ENCODE measurements at regions not wholly inside any gene's neighbourhood (a gene's known extent, or its start where the extent isn't known, plus 50 kb on each side); places are given as distances from the start of the nearest gene placed in this dataset.
"Not testable (repeated sequence)": the region's sequence is repeated elsewhere in the genome, so short reads cannot be mapped to it uniquely, and the experiment has no call there.

- intact Hi-C loops (cut with micrococcal nuclease): no loop called here
Observed at GRCh38 chr2:4908461-4908860, 783.7 kb upstream of the SOX11 start.

DNA sequence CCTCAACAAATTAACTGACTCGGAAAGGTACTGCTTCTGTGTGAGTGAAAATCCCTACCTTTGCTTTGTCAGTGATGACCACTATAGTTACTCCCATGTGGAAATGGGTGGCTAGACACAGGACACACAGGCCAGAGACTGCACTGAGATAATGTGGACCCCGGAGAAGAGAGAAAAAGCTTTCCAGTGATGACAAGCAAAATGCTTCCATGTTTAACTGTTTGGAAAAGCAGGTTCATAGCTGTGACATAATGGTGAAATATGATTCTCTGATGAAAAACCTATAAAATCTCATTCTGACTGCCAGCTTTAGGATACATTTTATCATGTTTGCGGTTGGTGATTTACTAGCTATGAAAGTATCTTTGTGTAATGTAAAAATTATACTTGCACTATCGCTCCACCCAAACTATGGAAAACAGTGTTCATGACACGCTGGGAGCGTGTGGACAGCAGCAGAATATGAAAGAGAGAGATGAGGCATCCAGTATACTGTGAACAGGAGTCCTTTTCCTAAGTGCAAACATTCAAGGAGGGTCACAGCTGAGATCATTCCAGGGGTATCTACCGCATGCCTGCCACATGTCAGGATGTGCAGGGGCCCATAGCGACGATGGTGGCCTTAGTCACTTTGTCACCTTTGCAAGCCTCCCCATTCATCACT is 782.7 kb upstream of the SOX11 start:
- intact Hi-C loops (cut with micrococcal nuclease): no loop called here

DNA sequence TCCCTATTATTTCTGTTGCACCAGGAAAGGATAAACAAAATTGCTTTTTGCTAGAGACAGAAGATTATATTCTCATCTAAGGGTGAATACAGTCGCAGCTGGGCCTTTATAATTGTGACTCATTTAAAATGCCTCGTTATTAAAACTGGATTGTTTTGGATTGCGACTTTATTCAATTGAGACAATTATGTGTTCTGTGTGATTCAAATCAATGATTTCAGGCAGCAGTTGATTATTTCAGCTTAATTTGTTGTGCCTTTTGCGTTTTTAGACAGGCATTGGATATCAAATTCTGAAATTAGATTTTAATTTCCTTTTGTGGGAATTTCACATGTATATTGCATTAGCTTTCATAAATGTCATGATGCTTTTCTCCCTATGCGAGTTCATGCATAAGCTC is 778.1 kb upstream of the SOX11 start:
- intact Hi-C loops (cut with micrococcal nuclease): no loop called here

- intact Hi-C loops (cut with micrococcal nuclease): no loop called here
Observed at GRCh38 chr2:4914551-4914950, 777.6 kb upstream of the SOX11 start.

GRCh38 chr2:4915357-4915756 is 776.8 kb upstream of the SOX11 start:
- intact Hi-C loops (cut with micrococcal nuclease): no loop called here

- intact Hi-C loops (cut with micrococcal nuclease): no loop called here
Observed at GRCh38 chr2:4916094-4916493, 776.1 kb upstream of the SOX11 start.

DNA sequence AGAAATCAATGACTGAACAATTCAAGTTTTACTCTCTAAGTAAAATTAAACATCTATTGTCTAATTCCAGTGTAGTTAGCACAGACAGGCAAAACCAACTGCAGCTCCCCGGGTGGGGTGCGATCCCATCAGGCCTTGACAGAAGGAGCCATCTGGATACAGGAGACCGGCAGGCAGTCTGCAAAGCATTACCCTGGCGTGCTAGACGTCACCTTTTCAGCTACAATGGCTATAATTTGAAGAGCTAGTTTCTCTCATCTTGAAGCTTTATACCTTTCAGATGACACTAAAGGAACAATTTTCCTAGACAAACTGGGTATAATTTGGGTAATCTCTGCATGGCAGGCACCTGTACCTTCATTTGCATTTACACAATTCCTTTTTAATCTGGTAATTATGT is 761.5 kb upstream of the SOX11 start:
- intact Hi-C loops (cut with micrococcal nuclease): no loop called here

DNA sequence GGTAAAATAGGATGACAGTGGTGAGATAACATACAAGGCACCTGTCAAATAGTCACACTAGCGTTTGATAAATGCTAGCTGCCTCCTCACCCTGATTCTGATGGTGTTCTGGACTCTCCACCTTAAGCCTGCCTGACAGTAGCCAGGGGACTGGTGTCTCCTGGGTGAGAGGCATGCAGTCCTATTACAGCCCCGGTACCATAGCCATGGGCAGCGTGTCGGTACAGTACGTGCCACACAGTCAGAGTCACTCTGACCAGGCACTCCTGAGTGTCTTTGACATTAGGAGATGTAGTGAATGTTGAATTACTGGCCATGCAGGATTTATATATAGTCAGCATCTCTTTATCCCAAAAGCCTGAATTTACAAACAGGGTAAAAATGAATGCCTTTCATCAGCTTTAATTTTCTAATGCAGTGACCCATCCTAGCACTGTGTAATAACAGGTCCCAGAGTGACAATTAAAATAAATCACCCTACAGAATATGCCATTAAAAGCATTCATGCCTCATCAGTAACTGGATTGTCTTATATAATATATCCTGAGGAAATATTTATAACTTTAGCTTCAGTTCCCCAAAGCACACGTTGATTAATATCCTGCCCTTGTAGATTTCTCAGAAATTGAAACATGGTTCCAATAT is 760.3 kb upstream of the SOX11 start:
- intact Hi-C loops (cut with micrococcal nuclease): no loop called here

GRCh38 chr2:4935291-4935690 is 756.9 kb upstream of the SOX11 start:
- intact Hi-C loops (cut with micrococcal nuclease): not testable (repeated sequence)

DNA sequence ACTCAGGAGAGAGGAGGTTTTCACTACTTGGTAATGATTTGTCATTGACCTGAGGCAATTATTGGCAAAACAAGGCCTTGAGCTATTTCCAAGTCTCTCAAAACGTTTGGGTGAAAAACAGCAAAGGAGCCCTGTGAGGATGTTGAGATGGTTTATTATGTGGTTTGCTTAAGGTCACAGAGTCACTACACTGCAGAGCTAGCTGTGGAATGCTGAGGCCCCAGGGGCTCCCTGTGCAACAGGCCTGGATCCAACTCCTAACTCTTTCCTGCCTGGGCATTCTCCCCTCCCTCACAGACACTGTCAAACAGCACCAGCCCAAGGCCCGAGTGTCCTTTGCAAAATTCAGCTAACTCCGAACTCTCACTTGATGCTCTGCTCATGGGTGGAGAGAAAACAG is 754.6 kb upstream of the SOX11 start:
- intact Hi-C loops (cut with micrococcal nuclease): no loop called here

- intact Hi-C loops (cut with micrococcal nuclease): no loop called here
Observed at GRCh38 chr2:4938206-4938605, 754.0 kb upstream of the SOX11 start.

DNA sequence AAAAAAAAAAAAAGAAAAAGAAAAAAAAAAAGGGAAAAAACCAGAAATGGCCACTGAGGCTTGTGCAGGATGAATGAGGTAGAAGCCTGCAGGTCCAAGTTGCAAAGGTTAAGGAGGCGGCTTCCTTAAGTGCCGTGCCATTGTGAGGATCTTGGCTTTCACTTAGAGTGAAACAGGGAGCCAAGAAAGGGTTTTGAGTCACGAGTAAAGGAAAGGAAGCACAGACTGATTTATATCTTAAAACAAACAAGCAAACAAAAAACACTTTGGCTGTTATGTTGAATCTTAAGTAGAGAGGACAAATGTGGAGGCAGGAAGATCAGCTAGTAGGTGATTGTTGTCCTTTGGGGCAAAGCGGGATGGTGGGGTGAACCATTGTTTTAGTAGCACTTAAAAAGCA is 749.7 kb upstream of the SOX11 start:
- intact Hi-C loops (cut with micrococcal nuclease): no loop called here

- intact Hi-C loops (cut with micrococcal nuclease): no loop called here
Observed at GRCh38 chr2:4947911-4948310, 744.3 kb upstream of the SOX11 start.

GRCh38 chr2:4951368-4951767 is 740.8 kb upstream of the SOX11 start:
- intact Hi-C loops (cut with micrococcal nuclease): no loop called here

DNA sequence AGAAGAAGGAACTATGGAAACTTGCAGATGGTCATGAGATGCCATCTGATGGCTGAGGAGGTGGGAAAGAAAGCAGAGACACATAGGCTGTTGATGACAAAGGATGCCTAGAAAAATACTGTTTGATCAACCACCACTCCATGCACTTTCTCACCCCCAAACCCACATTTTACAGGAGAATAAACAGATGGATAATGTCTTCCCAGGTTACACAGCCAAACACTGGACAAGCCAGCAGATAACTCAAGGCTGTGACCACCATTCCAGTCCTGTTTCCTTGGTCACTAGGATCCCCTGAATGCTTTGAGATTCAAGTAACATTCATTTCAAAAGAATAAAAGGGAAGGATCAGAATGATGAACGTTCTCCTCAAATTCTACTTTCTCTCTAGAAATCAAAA is 733.0 kb upstream of the SOX11 start:
- intact Hi-C loops (cut with micrococcal nuclease): no loop called here

DNA sequence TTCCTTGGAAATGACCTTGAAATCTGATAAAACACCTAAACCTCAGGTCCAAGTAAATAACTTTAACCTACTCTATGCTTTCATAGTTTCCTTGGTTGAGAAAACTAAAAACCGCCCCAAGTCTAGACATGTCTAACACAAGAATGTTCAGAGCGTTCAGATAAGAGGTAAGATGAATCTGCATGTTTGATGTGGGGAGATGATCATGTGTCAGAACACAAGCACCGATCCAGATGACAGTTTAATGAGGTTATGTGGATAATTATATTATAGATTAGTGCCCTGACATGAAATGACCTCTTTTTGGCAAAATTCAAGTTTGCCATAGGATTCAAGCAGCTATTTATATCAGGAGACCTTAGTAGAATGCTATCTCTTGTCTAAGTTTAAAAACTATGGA is 729.8 kb upstream of the SOX11 start:
- intact Hi-C loops (cut with micrococcal nuclease): no loop called here

- intact Hi-C loops (cut with micrococcal nuclease): no loop called here
Observed at GRCh38 chr2:4963106-4963505, 729.1 kb upstream of the SOX11 start.

DNA sequence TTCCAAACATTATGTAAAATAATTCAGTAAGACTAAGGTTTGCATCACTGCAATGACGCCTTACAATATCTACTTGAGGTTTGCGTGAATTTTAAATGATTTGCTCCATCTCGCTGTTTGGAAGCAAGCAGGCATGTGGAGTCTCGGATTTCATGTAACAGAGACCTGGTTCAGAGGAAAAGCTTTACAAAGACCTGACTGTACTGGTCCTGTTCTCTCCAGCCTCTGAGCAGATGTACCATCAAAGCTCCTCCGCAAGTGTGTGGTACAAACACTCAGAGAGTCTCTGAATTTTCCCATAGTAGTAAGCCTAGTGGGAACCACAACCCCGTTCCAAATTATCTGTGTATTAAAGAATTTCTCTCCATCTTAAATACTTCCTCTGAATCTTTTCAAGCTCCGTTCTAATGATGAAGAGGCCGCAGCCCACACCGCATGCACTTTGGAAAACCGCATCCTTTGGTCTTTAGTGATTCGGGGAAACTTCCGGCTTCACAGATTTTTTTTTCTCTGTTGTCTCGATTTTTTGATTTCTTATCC is 728.1 kb upstream of the SOX11 start:
- intact Hi-C loops (cut with micrococcal nuclease): no loop called here

DNA sequence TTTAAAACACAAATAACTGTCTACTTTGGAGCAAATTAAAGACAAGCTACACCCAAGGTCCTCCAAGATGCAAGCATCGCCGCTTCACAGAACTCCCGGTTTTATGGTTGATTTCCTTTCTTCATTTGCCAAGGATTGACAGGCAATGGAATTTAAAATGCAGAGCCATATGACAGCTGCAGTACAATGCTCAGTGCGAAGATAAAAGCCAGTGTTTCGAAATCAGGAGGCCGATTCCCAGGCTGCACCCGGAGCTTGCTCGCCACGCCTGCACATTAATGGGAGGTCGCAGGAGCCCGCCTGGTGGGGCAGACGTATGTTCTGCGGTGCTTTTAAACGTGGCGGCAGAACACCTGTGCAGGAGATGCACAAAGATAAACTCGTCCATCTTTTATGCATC is 727.6 kb upstream of the SOX11 start:
- intact Hi-C loops (cut with micrococcal nuclease): no loop called here

- intact Hi-C loops (cut with micrococcal nuclease): no loop called here
Observed at GRCh38 chr2:4965556-4966320, 726.4 kb upstream of the SOX11 start.

- intact Hi-C loops (cut with micrococcal nuclease): no loop called here
Observed at GRCh38 chr2:4967206-4967605, 725.0 kb upstream of the SOX11 start.

DNA sequence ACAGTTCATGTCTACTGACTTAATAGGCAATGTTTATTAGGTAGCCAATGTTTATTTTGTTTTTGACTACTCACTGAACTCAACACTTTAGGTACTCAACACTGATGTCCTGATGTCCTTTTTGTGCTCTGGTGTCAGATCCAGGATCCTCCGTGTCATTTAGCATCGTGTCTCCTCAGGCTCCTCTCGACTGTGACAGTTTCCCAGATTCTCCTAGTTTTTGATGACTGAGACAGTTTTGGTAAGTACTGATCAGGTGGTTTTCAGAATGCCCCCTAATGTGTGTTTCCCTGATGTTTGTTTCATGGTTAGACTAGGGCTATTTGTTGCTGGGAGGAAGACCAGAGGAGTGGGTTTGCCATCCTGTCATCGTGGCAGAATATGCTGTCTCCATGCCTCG is 719.7 kb upstream of the SOX11 start:
- intact Hi-C loops (cut with micrococcal nuclease): no loop called here

Data from T-helper 1 cell treated with Interleukin-12 subunit alpha and Interleukin-12 subunit beta and Interleukin-4 antibody, amounts not matched to agents 30 ng/mL and 1 ng/mL, for 36 hours (primary cell).